ENCODE measurements at regions not wholly inside any gene's neighbourhood (a gene's known extent, or its start where the extent isn't known, plus 50 kb on each side); places are given as distances from the start of the nearest gene placed in this dataset.
A peak's percentile ranks its signal among the peaks of the same experiment; 100 is the strongest.

DNA sequence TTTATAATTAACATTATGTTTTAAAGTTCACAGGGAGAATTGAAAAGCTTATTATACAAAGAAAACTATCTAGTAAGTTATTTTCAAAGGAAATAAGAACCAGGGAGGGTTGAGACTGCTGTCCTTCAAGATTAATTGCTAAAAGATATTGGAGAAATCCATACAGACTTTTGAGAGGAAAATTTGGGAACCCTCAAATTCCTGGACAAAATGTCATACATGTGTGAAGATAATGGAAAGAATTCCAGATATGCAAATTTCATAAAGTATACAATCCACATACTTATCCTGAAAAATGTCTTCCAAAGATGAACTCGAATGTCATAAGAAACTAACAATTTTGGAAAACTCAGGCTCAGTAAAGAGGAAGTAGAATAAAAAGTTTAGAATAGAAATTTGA lies 213.8 kb downstream of the HS3ST3A1 start:
- Mint-ChIP-seq H3K27ac (no peak overlapping the region), H3K9me3 (no peaks in the 10 kb centered on the region), H3K27me3 (ENCODE audit: insufficient read depth) (no peaks in the 10 kb centered on the region; the same call in 1 of the 2 replicates), H3K4me3 (no peak overlapping the region), H3K36me3 (ENCODE audit: low read depth) (no peaks in the 10 kb centered on the region), H3K4me1 (ENCODE audit: low read depth) (peaks cover 28% of the 10 kb centered on the region)
- TF ChIP-seq, protein P1, sequence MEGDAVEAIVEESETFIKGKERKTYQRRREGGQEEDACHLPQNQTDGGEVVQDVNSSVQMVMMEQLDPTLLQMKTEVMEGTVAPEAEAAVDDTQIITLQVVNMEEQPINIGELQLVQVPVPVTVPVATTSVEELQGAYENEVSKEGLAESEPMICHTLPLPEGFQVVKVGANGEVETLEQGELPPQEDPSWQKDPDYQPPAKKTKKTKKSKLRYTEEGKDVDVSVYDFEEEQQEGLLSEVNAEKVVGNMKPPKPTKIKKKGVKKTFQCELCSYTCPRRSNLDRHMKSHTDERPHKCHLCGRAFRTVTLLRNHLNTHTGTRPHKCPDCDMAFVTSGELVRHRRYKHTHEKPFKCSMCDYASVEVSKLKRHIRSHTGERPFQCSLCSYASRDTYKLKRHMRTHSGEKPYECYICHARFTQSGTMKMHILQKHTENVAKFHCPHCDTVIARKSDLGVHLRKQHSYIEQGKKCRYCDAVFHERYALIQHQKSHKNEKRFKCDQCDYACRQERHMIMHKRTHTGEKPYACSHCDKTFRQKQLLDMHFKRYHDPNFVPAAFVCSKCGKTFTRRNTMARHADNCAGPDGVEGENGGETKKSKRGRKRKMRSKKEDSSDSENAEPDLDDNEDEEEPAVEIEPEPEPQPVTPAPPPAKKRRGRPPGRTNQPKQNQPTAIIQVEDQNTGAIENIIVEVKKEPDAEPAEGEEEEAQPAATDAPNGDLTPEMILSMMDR (IDR thresholded peaks at IDR 0.05), result no peak
- DNase-seq, result no peak

DNA sequence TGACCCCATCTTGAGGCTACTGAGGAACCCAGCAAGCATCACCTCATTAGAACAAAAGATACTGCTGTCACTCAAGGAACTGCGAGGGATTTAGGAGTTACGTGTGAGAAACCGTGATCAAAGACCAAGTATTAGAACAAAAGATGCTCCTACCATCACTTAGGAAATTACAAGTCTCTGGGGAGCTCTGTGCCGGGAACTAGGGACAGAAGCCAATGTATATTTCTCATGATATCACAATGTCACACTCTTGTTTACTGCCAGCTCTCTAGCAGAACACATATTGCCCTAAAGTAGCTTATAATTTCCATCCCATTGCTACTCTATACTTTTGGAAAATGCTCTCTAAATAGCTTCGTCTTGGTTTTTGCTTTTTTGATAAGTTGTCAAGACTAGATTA lies 214.5 kb downstream of the HS3ST3A1 start:
- Mint-ChIP-seq H3K27me3 (ENCODE audit: insufficient read depth) (no peaks in the 10 kb centered on the region; the same call in 1 of the 2 replicates), H3K9me3 (no peaks in the 10 kb centered on the region), H3K4me3 (no peak overlapping the region), H3K36me3 (ENCODE audit: low read depth) (no peaks in the 10 kb centered on the region), H3K27ac (no peak overlapping the region), H3K4me1 (ENCODE audit: low read depth) (peaks cover 22% of the 10 kb centered on the region)
- TF ChIP-seq, protein P1 (IDR thresholded peaks at IDR 0.05), result no peak
- no peak for DNase-seq

DNA sequence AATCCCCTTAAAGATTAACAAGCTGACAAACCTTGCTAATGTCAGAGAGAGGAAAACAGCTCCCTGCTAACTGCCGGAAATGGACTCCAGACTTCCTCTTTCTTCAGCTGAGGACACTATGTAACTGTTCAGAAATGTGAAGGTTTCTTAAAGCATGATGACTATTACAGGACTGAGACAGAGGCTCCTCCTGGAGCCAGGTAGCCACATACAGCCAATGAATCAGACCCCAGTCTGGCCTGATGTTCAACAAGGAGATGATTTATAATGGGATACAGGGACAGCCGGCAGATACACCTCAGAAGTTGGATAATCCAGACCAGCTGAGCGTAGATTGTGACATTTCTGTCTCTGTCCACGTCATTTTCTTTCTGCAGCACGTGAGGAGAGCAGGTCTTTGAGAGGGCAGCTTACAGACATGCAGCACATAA lies 216.2 kb downstream of the HS3ST3A1 start:
- peaks cover 13% of the 10 kb centered on the region for H3K4me1 Mint-ChIP-seq (ENCODE audit: low read depth)
- no peak overlapping the region for H3K4me3 Mint-ChIP-seq
- peak; percentile 13 for DNase-seq
- TF ChIP-seq, protein P1 (IDR thresholded peaks at IDR 0.05), result no peak
- no peaks in the 10 kb centered on the region; the same call in 1 of the 2 replicates for H3K27me3 Mint-ChIP-seq (ENCODE audit: insufficient read depth)
- H3K9me3 Mint-ChIP-seq, result no peaks in the 10 kb centered on the region
- H3K27ac Mint-ChIP-seq, result peak overlapping the region; percentile 72
- no peaks in the 10 kb centered on the region for H3K36me3 Mint-ChIP-seq (ENCODE audit: low read depth)

DNA sequence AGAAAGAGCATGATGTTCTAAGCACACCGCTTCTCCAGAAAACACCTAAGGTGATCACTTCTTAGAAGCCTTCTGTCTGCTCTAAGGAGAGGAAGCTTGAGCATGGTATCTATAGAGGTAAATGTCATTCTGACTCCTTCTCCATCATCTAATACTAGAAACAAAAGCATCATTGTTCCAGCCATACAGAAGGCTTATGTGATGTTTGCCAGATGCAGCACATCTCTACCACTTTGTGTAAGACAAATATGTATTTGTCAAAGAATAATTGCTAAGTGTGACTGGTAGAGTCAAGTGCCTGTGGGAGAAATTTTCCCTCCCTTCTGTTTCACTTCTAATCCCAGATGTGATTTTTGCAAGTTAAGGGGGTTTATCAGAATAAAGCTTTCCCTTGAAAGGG lies 217.1 kb downstream of the HS3ST3A1 start:
- no peak for DNase-seq
- no peak overlapping the region for H3K4me3 Mint-ChIP-seq
- no peak overlapping the region for H3K27ac Mint-ChIP-seq
- H3K27me3 Mint-ChIP-seq (ENCODE audit: insufficient read depth), result no peaks in the 10 kb centered on the region; the same call in 1 of the 2 replicates
- peaks cover 20% of the 10 kb centered on the region for H3K4me1 Mint-ChIP-seq (ENCODE audit: low read depth)
- TF ChIP-seq, protein P1 (IDR thresholded peaks at IDR 0.05), result no peak
- no peaks in the 10 kb centered on the region for H3K9me3 Mint-ChIP-seq
- H3K36me3 Mint-ChIP-seq (ENCODE audit: low read depth), result no peaks in the 10 kb centered on the region

DNA sequence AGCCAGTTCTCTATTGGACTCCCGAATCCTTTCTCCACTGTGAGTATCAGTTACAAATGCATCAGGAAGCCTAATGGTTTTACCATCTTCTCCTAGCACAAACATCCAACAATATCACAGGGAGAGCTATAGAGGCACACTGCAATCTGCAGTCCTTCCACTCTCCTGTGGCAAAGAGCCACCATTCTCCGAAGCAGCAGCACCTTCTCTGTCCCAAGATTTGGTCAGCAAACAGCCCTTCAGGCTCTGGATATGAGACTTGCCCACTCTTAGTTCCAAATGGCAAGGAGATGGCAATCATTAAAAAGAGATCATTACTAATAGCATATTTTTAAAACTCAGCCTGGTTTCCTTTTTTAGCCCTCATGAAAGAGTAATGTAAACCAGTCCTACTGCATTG lies 223.4 kb downstream of the HS3ST3A1 start:
- TF ChIP-seq, protein P1 (IDR thresholded peaks at IDR 0.05), result no peak
- H3K27me3 Mint-ChIP-seq (ENCODE audit: insufficient read depth), result no peaks in the 10 kb centered on the region
- H3K9me3 Mint-ChIP-seq, result no peaks in the 10 kb centered on the region
- no peaks in the 10 kb centered on the region for H3K36me3 Mint-ChIP-seq (ENCODE audit: low read depth)
- H3K4me3 Mint-ChIP-seq, result peak overlapping the region; percentile 18; the same call in 1 of the 2 replicates
- peak overlapping the region; percentile 60 for H3K27ac Mint-ChIP-seq
- peaks cover 44% of the 10 kb centered on the region for H3K4me1 Mint-ChIP-seq (ENCODE audit: low read depth)
- DNase-seq, result no peak
